ENCODE measurements at regions not wholly inside any gene's neighbourhood (a gene's known extent, or its start where the extent isn't known, plus 50 kb on each side); places are given as distances from the start of the nearest gene placed in this dataset.

- DNase-seq (ENCODE audit: low read depth): no peak
- H3K4me3 ChIP-seq (ENCODE audit: low read depth, low read length): no peak overlapping the region
- no peak for TF ChIP-seq CTCF (IDR thresholded peaks at IDR 0.05; ENCODE audit: low read depth, low read length, missing control alignments)
- in situ Hi-C loops (cut with HindIII; ENCODE audit: low sequenced_read_pairs): no loop called here
These were observed 180.3 kb upstream of the MEOX2 start for GRCh38 chr7:15866753-15867152.

- in situ Hi-C loops (cut with HindIII; ENCODE audit: low sequenced_read_pairs): no loop called here
- H3K4me3 ChIP-seq (ENCODE audit: low read depth, low read length): no peak overlapping the region
- TF ChIP-seq CTCF (IDR thresholded peaks at IDR 0.05; ENCODE audit: low read depth, low read length, missing control alignments): no peak
- no peak for DNase-seq (ENCODE audit: low read depth)
These were observed 178.1 kb upstream of the MEOX2 start for GRCh38 chr7:15864626-15864991.

- no peak for TF ChIP-seq CTCF (IDR thresholded peaks at IDR 0.05; ENCODE audit: low read depth, low read length, missing control alignments)
- DNase-seq (ENCODE audit: low read depth): no peak
- in situ Hi-C loops (cut with HindIII; ENCODE audit: low sequenced_read_pairs): no loop called here
- H3K4me3 ChIP-seq (ENCODE audit: low read depth, low read length): no peak overlapping the region
These were observed 177.6 kb upstream of the MEOX2 start for GRCh38 chr7:15863951-15864625.

- TF ChIP-seq CTCF (IDR thresholded peaks at IDR 0.05; ENCODE audit: low read depth, low read length, missing control alignments): no peak
- no peak for DNase-seq (ENCODE audit: low read depth)
- in situ Hi-C loops (cut with HindIII; ENCODE audit: low sequenced_read_pairs): no loop called here
- H3K4me3 ChIP-seq (ENCODE audit: low read depth, low read length): no peak overlapping the region
These were observed 176.3 kb upstream of the MEOX2 start for GRCh38 chr7:15862781-15863165.

- no peak for DNase-seq (ENCODE audit: low read depth)
- no peak for TF ChIP-seq CTCF (IDR thresholded peaks at IDR 0.05; ENCODE audit: low read depth, low read length, missing control alignments)
- no peak overlapping the region for H3K4me3 ChIP-seq (ENCODE audit: low read depth, low read length)
- in situ Hi-C loops (cut with HindIII; ENCODE audit: low sequenced_read_pairs): no loop called here
These were observed 175.7 kb upstream of the MEOX2 start for GRCh38 chr7:15862016-15862780.

GRCh38 chr7:15860264-15860949, 173.9 kb upstream of the MEOX2 start:
- no peak for TF ChIP-seq CTCF (IDR thresholded peaks at IDR 0.05; ENCODE audit: low read depth, low read length, missing control alignments)
- no peak for DNase-seq (ENCODE audit: low read depth)
- in situ Hi-C loops (cut with HindIII; ENCODE audit: low sequenced_read_pairs): no loop called here
- H3K4me3 ChIP-seq (ENCODE audit: low read depth, low read length): no peak overlapping the region

Data from astrocyte of the cerebellum (primary cell).